ENCODE measurements at regions not wholly inside any gene's neighbourhood (a gene's known extent, or its start where the extent isn't known, plus 50 kb on each side); places are given as distances from the start of the nearest gene placed in this dataset.
A peak's percentile ranks its signal among the peaks of the same experiment; 100 is the strongest.

DNA sequence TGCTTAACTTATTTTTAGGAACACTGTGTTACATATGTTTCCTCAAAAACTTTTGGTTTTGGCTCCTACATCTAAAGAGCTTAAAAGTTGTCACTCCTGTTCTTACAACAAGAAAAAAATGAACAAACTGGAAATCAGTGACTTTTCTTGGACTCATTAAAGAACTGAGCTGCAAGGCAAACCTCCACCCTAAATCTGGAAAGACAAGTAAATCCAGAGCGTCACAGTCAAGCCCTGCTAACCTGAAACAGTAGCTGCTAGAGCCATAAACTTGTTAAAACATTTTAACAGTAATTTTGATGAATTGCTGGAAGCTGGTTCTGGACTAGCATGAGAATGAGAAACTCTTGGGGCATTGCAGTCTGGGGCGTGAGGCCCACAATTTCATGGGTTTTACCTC is 350.5 kb upstream of the COL8A1 start:
- Histone ChIP-seq H3K4me1 (ENCODE audit: insufficient read depth, low read length) (no peaks in the 10 kb centered on the region), H3K79me2 (ENCODE audit: insufficient read depth, low read length) (no peaks in the 10 kb centered on the region), H2AFZ (ENCODE audit: low read depth, low read length) (no peak overlapping the region), H3K27me3 (ENCODE audit: insufficient read depth, low read length) (no peaks in the 10 kb centered on the region), H3K9ac (ENCODE audit: low read length) (no peak overlapping the region), H3K9me3 (ENCODE audit: insufficient read depth, low read depth, low read length) (no peaks in the 10 kb centered on the region), H3K4me2 (ENCODE audit: low read length) (no peak overlapping the region), H4K20me1 (ENCODE audit: insufficient read depth, low read length) (no peaks in the 10 kb centered on the region), H3K4me3 (ENCODE audit: insufficient read depth, low read depth, low read length) (no peak overlapping the region), H3K27ac (ENCODE audit: low read depth, low read length) (no peak overlapping the region), H3K36me3 (ENCODE audit: insufficient read depth, low read length) (no peaks in the 10 kb centered on the region)
- H3K27me3 Mint-ChIP-seq (ENCODE audit: low read depth, unreplicated experiment) = no peaks in the 10 kb centered on the region
- no peak overlapping the region for H3K4me3 Mint-ChIP-seq (ENCODE audit: unreplicated experiment)
- FAIRE-seq (no peak), DNase-seq (ENCODE audit: low read depth) (no peak)
- no peaks in the 10 kb centered on the region for H3K36me3 Mint-ChIP-seq (ENCODE audit: low read depth, unreplicated experiment)
- no peak overlapping the region for H3K27ac Mint-ChIP-seq (ENCODE audit: unreplicated experiment)
- no peaks in the 10 kb centered on the region for H3K4me1 Mint-ChIP-seq (ENCODE audit: low read depth, unreplicated experiment)
- TF ChIP-seq, protein P1, sequence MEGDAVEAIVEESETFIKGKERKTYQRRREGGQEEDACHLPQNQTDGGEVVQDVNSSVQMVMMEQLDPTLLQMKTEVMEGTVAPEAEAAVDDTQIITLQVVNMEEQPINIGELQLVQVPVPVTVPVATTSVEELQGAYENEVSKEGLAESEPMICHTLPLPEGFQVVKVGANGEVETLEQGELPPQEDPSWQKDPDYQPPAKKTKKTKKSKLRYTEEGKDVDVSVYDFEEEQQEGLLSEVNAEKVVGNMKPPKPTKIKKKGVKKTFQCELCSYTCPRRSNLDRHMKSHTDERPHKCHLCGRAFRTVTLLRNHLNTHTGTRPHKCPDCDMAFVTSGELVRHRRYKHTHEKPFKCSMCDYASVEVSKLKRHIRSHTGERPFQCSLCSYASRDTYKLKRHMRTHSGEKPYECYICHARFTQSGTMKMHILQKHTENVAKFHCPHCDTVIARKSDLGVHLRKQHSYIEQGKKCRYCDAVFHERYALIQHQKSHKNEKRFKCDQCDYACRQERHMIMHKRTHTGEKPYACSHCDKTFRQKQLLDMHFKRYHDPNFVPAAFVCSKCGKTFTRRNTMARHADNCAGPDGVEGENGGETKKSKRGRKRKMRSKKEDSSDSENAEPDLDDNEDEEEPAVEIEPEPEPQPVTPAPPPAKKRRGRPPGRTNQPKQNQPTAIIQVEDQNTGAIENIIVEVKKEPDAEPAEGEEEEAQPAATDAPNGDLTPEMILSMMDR (IDR thresholded peaks at IDR 0.05; ENCODE audit: insufficient read depth, low read depth, low read length) = no peak
- TF ChIP-seq EZH2 (IDR thresholded peaks at IDR 0.05; ENCODE audit: insufficient read depth, low read length) = no peak
- H3K9me3 Mint-ChIP-seq (ENCODE audit: unreplicated experiment) = peaks cover 3% of the 10 kb centered on the region

DNA sequence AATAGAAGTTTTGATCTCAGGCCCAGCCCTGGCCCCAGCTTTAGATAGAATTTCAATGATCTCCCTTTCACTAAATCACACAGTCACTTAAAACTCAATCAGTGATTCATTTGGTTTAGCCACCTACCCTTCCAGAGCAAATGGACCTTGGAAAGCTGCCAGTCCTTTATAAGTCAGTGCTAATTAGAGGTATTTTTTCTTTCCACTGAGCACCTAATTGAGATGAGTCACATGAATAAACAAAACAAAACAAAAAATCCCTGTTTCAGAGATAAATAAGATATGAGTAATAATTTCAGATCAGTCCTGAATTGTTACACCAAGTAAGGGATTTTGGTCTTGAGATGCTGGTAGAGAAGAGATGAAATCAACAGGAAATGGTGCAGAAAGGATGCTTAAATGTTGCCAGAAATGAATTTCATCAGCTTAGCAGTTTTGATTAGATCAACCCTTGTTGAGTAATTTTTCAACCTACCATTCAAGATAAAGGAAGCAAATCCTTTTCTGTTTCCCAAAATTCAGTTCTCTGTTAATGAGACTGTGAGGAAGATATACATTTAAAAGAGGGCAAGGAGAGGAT is 352.0 kb upstream of the COL8A1 start:
- no peaks in the 10 kb centered on the region for H3K27me3 ChIP-seq (ENCODE audit: insufficient read depth, low read length)
- Mint-ChIP-seq H3K27ac (ENCODE audit: unreplicated experiment) (no peak overlapping the region), H3K27me3 (ENCODE audit: low read depth, unreplicated experiment) (no peaks in the 10 kb centered on the region), H3K9me3 (ENCODE audit: unreplicated experiment) (peaks cover 5% of the 10 kb centered on the region), H3K4me3 (ENCODE audit: unreplicated experiment) (no peak overlapping the region), H3K36me3 (ENCODE audit: low read depth, unreplicated experiment) (no peaks in the 10 kb centered on the region), H3K4me1 (ENCODE audit: low read depth, unreplicated experiment) (no peaks in the 10 kb centered on the region)
- no peak overlapping the region for H3K9ac ChIP-seq (ENCODE audit: low read length)
- no peak for FAIRE-seq
- no peak for TF ChIP-seq EZH2 (IDR thresholded peaks at IDR 0.05; ENCODE audit: insufficient read depth, low read length)
- TF ChIP-seq, protein P1 (IDR thresholded peaks at IDR 0.05; ENCODE audit: insufficient read depth, low read depth, low read length) = no peak
- H3K4me1 ChIP-seq (ENCODE audit: insufficient read depth, low read length) = no peaks in the 10 kb centered on the region
- H3K4me3 ChIP-seq (ENCODE audit: insufficient read depth, low read depth, low read length) = no peak overlapping the region
- H3K36me3 ChIP-seq (ENCODE audit: insufficient read depth, low read length) = no peaks in the 10 kb centered on the region
- H3K9me3 ChIP-seq (ENCODE audit: insufficient read depth, low read depth, low read length) = no peaks in the 10 kb centered on the region
- peak; percentile 3 for DNase-seq (ENCODE audit: low read depth)
- no peaks in the 10 kb centered on the region for H3K79me2 ChIP-seq (ENCODE audit: insufficient read depth, low read length)
- H3K4me2 ChIP-seq (ENCODE audit: low read length) = no peak overlapping the region
- no peak overlapping the region for H2AFZ ChIP-seq (ENCODE audit: low read depth, low read length)
- no peak overlapping the region for H3K27ac ChIP-seq (ENCODE audit: low read depth, low read length)
- H4K20me1 ChIP-seq (ENCODE audit: insufficient read depth, low read length) = no peaks in the 10 kb centered on the region

DNA sequence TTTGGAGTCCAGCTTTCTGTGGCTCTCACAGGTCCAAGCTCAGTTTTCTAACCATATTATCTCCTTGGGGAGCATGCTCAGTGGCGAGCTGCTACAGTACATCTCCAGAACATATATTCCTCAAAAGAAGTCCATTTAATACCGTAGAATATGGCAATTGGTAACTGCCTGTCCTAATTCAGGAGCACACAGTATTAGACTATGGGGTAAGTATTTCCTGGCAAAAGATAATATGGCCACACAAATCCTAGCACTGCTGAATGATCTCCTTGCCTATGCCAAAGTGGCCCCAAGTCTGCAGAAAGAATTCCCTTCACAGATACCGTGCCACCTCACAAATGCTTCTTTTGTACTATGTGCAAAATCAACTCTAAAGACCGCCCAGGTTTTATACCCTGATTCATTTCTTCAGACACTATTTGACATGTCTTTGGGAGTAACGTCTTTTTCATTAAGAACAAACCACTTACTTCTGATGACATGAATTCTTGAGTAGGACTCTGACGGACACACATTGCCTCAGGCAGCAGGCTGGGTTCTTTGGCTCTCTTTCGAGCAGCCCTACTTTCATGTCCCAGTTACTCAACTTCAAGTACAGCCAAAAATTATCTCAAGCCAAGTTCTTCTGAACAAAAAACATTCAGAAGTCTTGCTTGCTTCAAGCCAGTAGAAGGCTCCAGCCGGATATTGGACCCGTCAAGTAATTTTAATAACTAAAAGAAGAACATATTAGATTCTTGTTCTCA is 368.3 kb upstream of the DCBLD2 start:
- H3K4me3 Mint-ChIP-seq (ENCODE audit: unreplicated experiment) = no peak overlapping the region
- H2AFZ ChIP-seq (ENCODE audit: low read depth, low read length) = no peak overlapping the region
- H3K36me3 Mint-ChIP-seq (ENCODE audit: low read depth, unreplicated experiment) = no peaks in the 10 kb centered on the region
- H3K79me2 ChIP-seq (ENCODE audit: insufficient read depth, low read length) = no peaks in the 10 kb centered on the region
- no peak overlapping the region for H3K27ac Mint-ChIP-seq (ENCODE audit: unreplicated experiment)
- no peak for TF ChIP-seq EZH2 (IDR thresholded peaks at IDR 0.05; ENCODE audit: insufficient read depth, low read length)
- TF ChIP-seq, protein P1 (IDR thresholded peaks at IDR 0.05; ENCODE audit: insufficient read depth, low read depth, low read length) = no peak
- no peaks in the 10 kb centered on the region for H3K4me1 Mint-ChIP-seq (ENCODE audit: low read depth, unreplicated experiment)
- H3K9me3 ChIP-seq (ENCODE audit: insufficient read depth, low read depth, low read length) = no peaks in the 10 kb centered on the region
- no peaks in the 10 kb centered on the region for H3K4me1 ChIP-seq (ENCODE audit: insufficient read depth, low read length)
- H3K4me2 ChIP-seq (ENCODE audit: low read length) = no peak overlapping the region
- FAIRE-seq (no peak), DNase-seq (ENCODE audit: low read depth) (no peak)
- H3K27me3 Mint-ChIP-seq (ENCODE audit: low read depth, unreplicated experiment) = no peaks in the 10 kb centered on the region
- no peak overlapping the region for H3K27ac ChIP-seq (ENCODE audit: low read depth, low read length)
- no peaks in the 10 kb centered on the region for H3K36me3 ChIP-seq (ENCODE audit: insufficient read depth, low read length)
- no peaks in the 10 kb centered on the region for H3K27me3 ChIP-seq (ENCODE audit: insufficient read depth, low read length)
- H3K9me3 Mint-ChIP-seq (ENCODE audit: unreplicated experiment) = peaks cover 4% of the 10 kb centered on the region
- H4K20me1 ChIP-seq (ENCODE audit: insufficient read depth, low read length) = no peaks in the 10 kb centered on the region
- H3K9ac ChIP-seq (ENCODE audit: low read length) = no peak overlapping the region
- no peak overlapping the region for H3K4me3 ChIP-seq (ENCODE audit: insufficient read depth, low read depth, low read length)
